Gastroesophageal sphincter (tissue), 4 donors: ENCODE measurements at regions not wholly inside any gene's neighbourhood (a gene's known extent, or its start where the extent isn't known, plus 50 kb on each side); places are given as distances from the start of the nearest gene placed in this dataset.

Experiments used
- ATAC-seq: fragments of 150-250 bp; one replicate; pipeline ENCODE4 v1.9.1; 2016; ENCODE audit warnings: mild to moderate bottlenecking, moderate library complexity
- H3K27ac ChIP-seq, 4 donors: fragments of 200-600 bp; sonication (generic) in 3 of 4; 1 replicate in 3 of 4; 2 replicates in 1 of 4; pipeline ENCODE4 v1.5.1; 2016 to 2019
- H3K27me3 ChIP-seq: fragments of 200-600 bp; sonication (generic); one replicate; pipeline ENCODE4 v1.5.1; 2019
- H3K36me3 ChIP-seq, 2 donors: fragments of 200-600 bp; sonication (generic); one replicate each; pipeline ENCODE4 v1.5.1; 2019; ENCODE audit warnings: control low read depth in 1 of 2
- H3K4me1 ChIP-seq, 3 donors: fragments of 200-600 bp; sonication (generic); 1 replicate in 2 of 3; 2 replicates in 1 of 3; pipeline ENCODE4 v1.5.1; 2016 to 2019; ENCODE audit warnings: control low read depth in 2 of 3
- H3K4me3 ChIP-seq, 2 donors: fragments of 200-600 bp; sonication (generic); one replicate each; pipeline ENCODE4 v1.5.1; 2019; ENCODE audit warnings: mild to moderate bottlenecking in 1 of 2, moderate library complexity in 1 of 2
- H3K9me3 ChIP-seq, 3 donors: fragments of 200-600 bp; sonication (generic); one replicate each; pipeline ENCODE4 v1.5.1; 2017 to 2019; ENCODE audit warnings: control low read depth in 2 of 3
- EP300 ChIP-seq: sonication (generic); formaldehyde crosslinking; IDR thresholded peaks from one replicate; pipeline ENCODE4 v1.6.1; 2017; ENCODE audit warnings: antibody characterized with exemption, mild to moderate bottlenecking
- POLR2A ChIP-seq, 2 donors: fragments of 450-650 bp; IDR thresholded peaks; one replicate each; pipeline ENCODE4 v1.6.1; 2017; ENCODE audit warnings: antibody characterized with exemption in 2 of 2, mild to moderate bottlenecking in 2 of 2, moderate library complexity in 1 of 2
- POLR2AphosphoS5 ChIP-seq: sonication (generic); formaldehyde crosslinking; IDR thresholded peaks from one replicate; pipeline ENCODE4 v1.6.1; 2017; ENCODE audit warnings: antibody characterized with exemption
- WGBS, 2 donors: methylation state at CpG; one replicate each; pipeline ENCODE4 v1.1.5; 2018; ENCODE audit warnings: low coverage in 1 of 2; 5-methylcytosine and 5-hydroxymethylcytosine counted together
- TF ChIP-seq, protein P1 (sequence below), 4 experiments: fragments of 200-600 bp in 2 of 4; fragments of 450-650 bp in 2 of 4; sonication (generic) in 1 of 4; IDR thresholded peaks; one replicate each; pipeline ENCODE4 v1.5.1; 2017 to 2019; ENCODE audit warnings: antibody characterized with exemption in 4 of 4, mild to moderate bottlenecking in 2 of 4, moderate library complexity in 2 of 4

DNA sequence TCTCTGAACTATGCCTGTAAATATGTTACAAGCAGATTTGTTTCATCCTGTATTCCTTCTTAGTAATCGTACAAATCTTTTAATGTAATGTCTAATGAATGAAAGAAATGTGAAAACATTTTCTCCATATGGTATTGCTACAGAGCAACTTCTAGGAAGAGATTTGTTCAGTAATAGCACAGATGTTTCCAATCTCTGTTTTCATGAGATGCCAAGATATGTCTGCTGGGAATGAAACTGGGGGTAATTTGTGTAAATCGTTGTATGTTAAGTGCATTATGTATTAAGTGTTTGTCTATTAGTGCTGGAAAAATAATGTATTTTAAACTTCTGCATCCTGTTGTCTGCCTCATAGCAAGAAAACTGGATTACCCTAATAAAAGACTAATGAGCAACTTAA lies 722.2 kb upstream of the EYS start:
- WGBS, 2 donors = 21 to 28% methylated on average over 2 of the region's 2 CpGs
- Histone ChIP-seq H3K4me1 (no peaks in the 10 kb centered on the region), H3K4me3 (no peak overlapping the region), H3K36me3 (no peaks in the 10 kb centered on the region), H3K27me3 (no peaks in the 10 kb centered on the region), H3K27ac (no peak overlapping the region), H3K9me3 (peaks cover 0 to 16% (median 4%) of the 10 kb centered on the region in 3 donors)
- ATAC-seq = no peak
- TF ChIP-seq POLR2A (IDR thresholded peaks at IDR 0.05) = no peak
- no peak for TF ChIP-seq POLR2AphosphoS5
- no peak for TF ChIP-seq EP300
- TF ChIP-seq, protein P1, sequence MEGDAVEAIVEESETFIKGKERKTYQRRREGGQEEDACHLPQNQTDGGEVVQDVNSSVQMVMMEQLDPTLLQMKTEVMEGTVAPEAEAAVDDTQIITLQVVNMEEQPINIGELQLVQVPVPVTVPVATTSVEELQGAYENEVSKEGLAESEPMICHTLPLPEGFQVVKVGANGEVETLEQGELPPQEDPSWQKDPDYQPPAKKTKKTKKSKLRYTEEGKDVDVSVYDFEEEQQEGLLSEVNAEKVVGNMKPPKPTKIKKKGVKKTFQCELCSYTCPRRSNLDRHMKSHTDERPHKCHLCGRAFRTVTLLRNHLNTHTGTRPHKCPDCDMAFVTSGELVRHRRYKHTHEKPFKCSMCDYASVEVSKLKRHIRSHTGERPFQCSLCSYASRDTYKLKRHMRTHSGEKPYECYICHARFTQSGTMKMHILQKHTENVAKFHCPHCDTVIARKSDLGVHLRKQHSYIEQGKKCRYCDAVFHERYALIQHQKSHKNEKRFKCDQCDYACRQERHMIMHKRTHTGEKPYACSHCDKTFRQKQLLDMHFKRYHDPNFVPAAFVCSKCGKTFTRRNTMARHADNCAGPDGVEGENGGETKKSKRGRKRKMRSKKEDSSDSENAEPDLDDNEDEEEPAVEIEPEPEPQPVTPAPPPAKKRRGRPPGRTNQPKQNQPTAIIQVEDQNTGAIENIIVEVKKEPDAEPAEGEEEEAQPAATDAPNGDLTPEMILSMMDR (IDR thresholded peaks at IDR 0.05) = no peak

DNA sequence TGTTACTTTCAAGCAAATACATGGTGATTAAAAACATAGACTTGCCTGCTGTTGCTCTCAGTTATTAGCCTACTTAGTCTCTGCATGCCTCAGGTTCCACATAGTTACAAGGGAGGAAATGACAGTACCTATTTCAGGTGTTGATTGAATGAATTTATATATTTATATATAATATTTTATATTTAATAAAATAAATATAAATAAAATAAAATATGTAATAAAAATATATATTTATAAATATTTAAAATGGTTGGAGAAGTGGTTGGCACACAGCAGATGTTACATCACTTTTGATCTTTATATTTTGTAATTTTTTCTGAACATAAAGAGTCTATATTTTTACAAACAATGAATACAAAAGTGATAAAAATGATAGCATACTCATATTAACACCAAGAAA lies 716.0 kb upstream of the EYS start:
- no peak for ATAC-seq
- Histone ChIP-seq H3K9me3 (peaks cover 0 to 15% (median 4%) of the 10 kb centered on the region in 3 donors), H3K27me3 (no peaks in the 10 kb centered on the region), H3K4me3 (no peak overlapping the region), H3K36me3 (no peaks in the 10 kb centered on the region), H3K4me1 (no peaks in the 10 kb centered on the region), H3K27ac (no peak overlapping the region)
- TF ChIP-seq, protein P1 (IDR thresholded peaks at IDR 0.05) = no peak
- TF ChIP-seq EP300 = no peak
- TF ChIP-seq POLR2AphosphoS5 = no peak
- no peak for TF ChIP-seq POLR2A (IDR thresholded peaks at IDR 0.05)

DNA sequence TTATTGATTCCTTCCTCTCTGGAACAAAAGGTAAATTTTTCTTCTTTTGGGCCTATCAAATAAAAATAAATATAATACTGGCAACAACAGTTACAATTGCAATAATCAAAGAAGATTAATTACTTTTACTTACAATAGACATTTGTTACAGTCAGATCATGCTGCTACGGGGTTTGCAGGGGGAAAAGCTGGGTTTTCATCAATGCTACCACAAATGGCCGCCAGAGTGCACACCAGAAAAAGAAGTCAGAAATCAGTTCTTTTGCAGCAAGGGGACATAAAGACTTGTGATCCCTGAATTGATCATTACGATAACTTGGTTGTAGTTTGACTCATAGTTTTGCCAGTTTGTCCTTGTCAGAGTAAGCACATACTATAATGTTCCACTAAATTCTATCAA lies 714.5 kb upstream of the EYS start:
- no peaks in the 10 kb centered on the region for H3K36me3 ChIP-seq
- peaks cover 0 to 9% (median 0%) of the 10 kb centered on the region in 3 donors for H3K9me3 ChIP-seq
- no peak overlapping the region for H3K4me3 ChIP-seq
- H3K27ac ChIP-seq = no peak overlapping the region
- 52 to 57% methylated on average over 3 of the region's 3 CpGs for WGBS, 2 donors
- H3K27me3 ChIP-seq = no peaks in the 10 kb centered on the region
- ATAC-seq = no peak
- no peaks in the 10 kb centered on the region for H3K4me1 ChIP-seq
- TF ChIP-seq POLR2A (IDR thresholded peaks at IDR 0.05) (no peak), POLR2AphosphoS5 (no peak), EP300 (no peak)
- TF ChIP-seq, protein P1 (IDR thresholded peaks at IDR 0.05) = no peak

DNA sequence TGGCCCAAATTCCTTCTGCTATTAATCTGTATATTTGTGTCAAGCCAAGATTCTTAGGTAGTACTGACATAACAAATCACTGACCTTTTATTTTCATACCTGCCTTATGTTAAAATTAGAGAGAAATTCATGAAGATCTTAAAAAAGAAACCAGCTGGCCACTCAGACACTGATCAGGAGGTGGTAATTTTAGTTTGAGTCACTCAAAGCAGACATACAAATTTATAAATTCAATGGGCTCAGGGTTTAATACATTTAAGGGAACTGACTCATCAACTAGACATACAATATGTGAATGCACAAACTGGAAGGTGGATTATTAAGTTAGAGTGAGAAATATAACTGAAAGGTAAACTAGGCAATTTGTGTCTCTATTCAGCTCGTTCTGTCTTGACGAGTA lies 711.9 kb upstream of the EYS start:
- H3K27me3 ChIP-seq = no peaks in the 10 kb centered on the region
- no peaks in the 10 kb centered on the region for H3K9me3 ChIP-seq
- H3K4me3 ChIP-seq = no peak overlapping the region
- H3K27ac ChIP-seq = no peak overlapping the region
- WGBS, 2 donors = 88% methylated on average over 2 of the region's 2 CpGs
- H3K36me3 ChIP-seq = no peaks in the 10 kb centered on the region
- no peak for ATAC-seq
- no peaks in the 10 kb centered on the region for H3K4me1 ChIP-seq
- no peak for TF ChIP-seq POLR2AphosphoS5
- no peak for TF ChIP-seq POLR2A (IDR thresholded peaks at IDR 0.05)
- TF ChIP-seq, protein P1 (IDR thresholded peaks at IDR 0.05) = no peak
- TF ChIP-seq EP300 = no peak

DNA sequence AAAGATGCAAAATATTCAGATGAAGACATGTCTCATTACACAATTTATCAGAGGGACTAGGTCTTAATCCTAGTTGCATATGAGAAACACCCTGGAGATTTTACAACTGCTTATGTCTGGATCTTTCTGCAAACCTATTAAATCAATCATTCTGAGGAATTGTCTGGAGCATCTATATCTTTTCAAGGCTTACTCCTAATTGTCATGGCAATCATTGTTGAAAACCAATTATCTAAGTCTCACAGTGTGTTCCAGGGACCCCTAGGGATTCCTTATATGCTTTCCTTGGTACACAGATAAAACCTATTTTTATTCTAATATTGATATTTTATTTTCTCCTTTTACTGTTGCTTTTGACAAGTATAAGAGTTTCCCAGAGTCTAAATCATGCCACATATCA lies 696.9 kb upstream of the EYS start:
- no peak for ATAC-seq
- Histone ChIP-seq H3K4me1 (no peaks in the 10 kb centered on the region), H3K27me3 (no peaks in the 10 kb centered on the region), H3K36me3 (no peaks in the 10 kb centered on the region), H3K27ac (no peak overlapping the region), H3K9me3 (no peaks in the 10 kb centered on the region), H3K4me3 (no peak overlapping the region)
- no peak for TF ChIP-seq POLR2A (IDR thresholded peaks at IDR 0.05)
- no peak for TF ChIP-seq POLR2AphosphoS5
- TF ChIP-seq, protein P1 (IDR thresholded peaks at IDR 0.05) = no peak
- TF ChIP-seq EP300 = no peak
